OCI-LY7 (cell line): ENCODE measurements at regions not wholly inside any gene's neighbourhood (a gene's known extent, or its start where the extent isn't known, plus 50 kb on each side); places are given as distances from the start of the nearest gene placed in this dataset.

Experiments used
- BruUV-seq: library from RNA; stranded (reverse); fragments of 400-500 nt; replicated peaks from 2 replicates; lab custom pipeline; 2021; lab: Mats Ljungman, UMichigan
- CTCF ChIA-PET: fragments of 300-600 bp; sonication (Branson Sonifier 250); formaldehyde crosslinking; loops from one replicate; lab custom pipeline; 2022; ENCODE audit warnings: antibody characterized with exemption; ENCODE audit not compliant: unreplicated experiment; lab: Charles Lee
- POLR2A ChIA-PET: fragments of 300-600 bp; sonication (Branson Sonifier 250); formaldehyde crosslinking; loops from one replicate; lab custom pipeline; 2022; ENCODE audit warnings: antibody characterized with exemption; lab: Charles Lee
- DNase-seq: peaks from one replicate; pipeline ENCODE4 v3.0.0-alpha.2; 2015; ENCODE audit warnings: low spot score
- H2AFZ ChIP-seq: fragments of 200-600 bp; sonication (generic), shearing (Covaris generic); 2 replicates; pipeline ENCODE4 v1.6.1; 2014; ENCODE audit warnings: mild to moderate bottlenecking, antibody characterized with exemption, low read length, moderate library complexity
- H3K27ac ChIP-seq: fragments of 200-600 bp; sonication (generic); 2 replicates; pipeline ENCODE4 v1.5.1; 2014; ENCODE audit warnings: mixed run types, low read depth, mild to moderate bottlenecking, moderate library complexity, low read length, inconsistent platforms; ENCODE audit not compliant: poor library complexity, severe bottlenecking
- H3K36me3 ChIP-seq: fragments of 200-600 bp; sonication (generic); 2 replicates; pipeline ENCODE4 v1.6.1; 2014; ENCODE audit warnings: mild to moderate bottlenecking, antibody characterized with exemption, low read length, moderate library complexity, mixed read lengths; ENCODE audit not compliant: insufficient read depth
- H3K4me1 ChIP-seq: fragments of 200-600 bp; sonication (generic); 2 replicates; pipeline ENCODE4 v1.5.1; 2014; ENCODE audit warnings: mild to moderate bottlenecking, low read length; ENCODE audit not compliant: insufficient read depth, poor library complexity, severe bottlenecking
- H3K4me2 ChIP-seq: fragments of 200-600 bp; sonication (generic); 2 replicates; pipeline ENCODE4 v1.6.1; 2014; ENCODE audit warnings: mild to moderate bottlenecking, low read length
- H3K4me3 ChIP-seq: fragments of 200-600 bp; sonication (generic); 2 replicates; pipeline ENCODE4 v1.5.1; 2014; ENCODE audit warnings: mild to moderate bottlenecking, low read depth, low read length; ENCODE audit not compliant: poor library complexity, severe bottlenecking
- H3K79me2 ChIP-seq: fragments of 200-600 bp; sonication (generic); 2 replicates; pipeline ENCODE4 v1.6.1; 2016; ENCODE audit warnings: low read depth, mild to moderate bottlenecking, low read length, moderate library complexity, mixed read lengths; ENCODE audit not compliant: insufficient read depth
- H3K9me2 ChIP-seq: fragments of 200-600 bp; sonication (generic); 2 replicates; pipeline ENCODE4 v1.6.1; 2016; ENCODE audit warnings: mild to moderate bottlenecking, low read length, mixed read lengths; ENCODE audit not compliant: insufficient read depth
- H3K9me3 ChIP-seq: fragments of 200-600 bp; sonication (generic); 2 replicates; pipeline ENCODE4 v1.6.1; 2014; ENCODE audit warnings: mild to moderate bottlenecking, mixed run types, low read length, mixed read lengths
- H4K20me1 ChIP-seq: fragments of 200-600 bp; sonication (generic); 2 replicates; pipeline ENCODE4 v1.6.1; 2014; ENCODE audit warnings: mild to moderate bottlenecking, antibody characterized with exemption, low read length, moderate library complexity, mixed read lengths; ENCODE audit not compliant: insufficient read depth
- EZH2phosphoT487 ChIP-seq: fragments of 200-600 bp; sonication (generic); IDR thresholded peaks from 2 replicates; pipeline ENCODE4 v1.6.1; 2018; ENCODE audit warnings: low read depth, borderline replicate concordance, mild to moderate bottlenecking, mixed run types, antibody characterized with exemption, low read length, moderate library complexity, mixed read lengths
- intact Hi-C: fragments of 100-400 bp; cut with micrococcal nuclease; formaldehyde crosslinking; loops from one replicate; pipeline ENCODE4 v1.10.0; 2022; ENCODE audit not compliant: unreplicated experiment
- TF ChIP-seq, protein P1 (sequence below): fragments of 200-600 bp; sonication (generic); conservative IDR thresholded peaks from 2 replicates; pipeline ENCODE4 v1.5.1; 2014; ENCODE audit warnings: mild to moderate bottlenecking, antibody characterized with exemption, low read length, moderate library complexity, mixed read lengths

DNA sequence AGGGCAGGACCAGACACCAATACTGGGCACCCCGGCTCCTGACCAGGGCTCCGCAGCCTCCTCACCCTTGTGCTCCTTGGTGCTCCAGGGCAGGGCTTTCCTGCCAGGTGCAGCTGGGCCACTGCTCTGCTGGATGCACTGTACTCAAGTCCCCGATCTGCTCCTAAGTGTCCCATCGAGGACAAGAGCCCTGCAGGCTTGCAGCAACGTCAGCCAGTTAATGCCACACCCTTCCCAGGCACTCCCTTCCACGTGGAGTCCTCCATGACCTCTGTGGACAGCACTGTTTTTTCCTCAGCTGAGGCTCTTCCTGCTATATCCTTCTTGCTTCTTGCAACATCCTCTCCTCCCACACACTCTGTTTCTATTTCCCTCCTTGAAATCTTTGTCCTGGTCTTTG, 94.0 kb upstream of the NGF start:
- no peaks in the 10 kb centered on the region for H3K79me2 ChIP-seq
- H4K20me1 ChIP-seq = no peaks in the 10 kb centered on the region
- H3K9me2 ChIP-seq = no peaks in the 10 kb centered on the region
- H3K4me2 ChIP-seq = no peak overlapping the region
- H3K4me1 ChIP-seq = no peaks in the 10 kb centered on the region
- no peak overlapping the region for H3K4me3 ChIP-seq
- no peak for TF ChIP-seq EZH2phosphoT487
- TF ChIP-seq, protein P1, sequence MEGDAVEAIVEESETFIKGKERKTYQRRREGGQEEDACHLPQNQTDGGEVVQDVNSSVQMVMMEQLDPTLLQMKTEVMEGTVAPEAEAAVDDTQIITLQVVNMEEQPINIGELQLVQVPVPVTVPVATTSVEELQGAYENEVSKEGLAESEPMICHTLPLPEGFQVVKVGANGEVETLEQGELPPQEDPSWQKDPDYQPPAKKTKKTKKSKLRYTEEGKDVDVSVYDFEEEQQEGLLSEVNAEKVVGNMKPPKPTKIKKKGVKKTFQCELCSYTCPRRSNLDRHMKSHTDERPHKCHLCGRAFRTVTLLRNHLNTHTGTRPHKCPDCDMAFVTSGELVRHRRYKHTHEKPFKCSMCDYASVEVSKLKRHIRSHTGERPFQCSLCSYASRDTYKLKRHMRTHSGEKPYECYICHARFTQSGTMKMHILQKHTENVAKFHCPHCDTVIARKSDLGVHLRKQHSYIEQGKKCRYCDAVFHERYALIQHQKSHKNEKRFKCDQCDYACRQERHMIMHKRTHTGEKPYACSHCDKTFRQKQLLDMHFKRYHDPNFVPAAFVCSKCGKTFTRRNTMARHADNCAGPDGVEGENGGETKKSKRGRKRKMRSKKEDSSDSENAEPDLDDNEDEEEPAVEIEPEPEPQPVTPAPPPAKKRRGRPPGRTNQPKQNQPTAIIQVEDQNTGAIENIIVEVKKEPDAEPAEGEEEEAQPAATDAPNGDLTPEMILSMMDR = no peak
- H3K27ac ChIP-seq = no peak overlapping the region
- no TSS peak for BruUV-seq
- H3K9me3 ChIP-seq = no peaks in the 10 kb centered on the region
- no peak for DNase-seq
- ChIA-PET POLR2A (no interaction called here), CTCF (no interaction called here)
- no peak overlapping the region for H2AFZ ChIP-seq
- no peaks in the 10 kb centered on the region for H3K36me3 ChIP-seq
- intact Hi-C loops = no loop called here

DNA sequence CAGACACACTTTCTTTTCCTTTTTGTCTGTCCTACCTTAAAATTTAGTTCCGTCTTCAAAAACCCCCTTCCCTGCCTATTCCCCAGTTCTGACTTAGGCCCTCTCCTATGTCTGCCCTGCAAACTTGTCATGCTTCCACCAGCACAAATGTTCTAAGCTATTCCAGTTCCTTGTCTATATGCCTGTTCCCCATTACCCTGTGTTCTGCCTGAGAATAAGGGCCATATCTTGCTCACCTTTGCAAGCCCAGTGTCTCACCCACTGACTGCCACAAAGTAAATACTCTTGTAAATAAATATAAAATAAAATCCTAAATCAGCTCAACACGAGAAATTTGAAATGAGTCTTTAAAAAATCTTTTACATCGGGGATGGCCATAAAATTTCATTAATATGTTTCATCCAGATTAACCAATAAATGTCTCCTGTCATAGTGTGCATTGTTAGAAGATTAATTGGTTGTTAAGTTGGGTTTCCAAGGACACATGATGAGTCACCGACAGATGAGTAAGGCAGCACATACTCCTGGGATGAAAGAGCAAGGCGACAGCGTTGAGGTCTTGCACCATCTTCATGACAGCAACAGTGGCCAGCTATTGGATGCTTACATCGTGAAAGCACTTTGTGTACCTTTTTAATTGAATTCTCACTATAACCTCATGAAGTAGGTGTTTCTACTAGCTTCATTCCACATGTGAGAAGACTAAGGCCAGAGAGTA, 92.6 kb upstream of the NGF start:
- Histone ChIP-seq H3K9me3 (no peaks in the 10 kb centered on the region), H3K36me3 (no peaks in the 10 kb centered on the region), H2AFZ (no peak overlapping the region), H3K4me3 (no peak overlapping the region), H3K79me2 (no peaks in the 10 kb centered on the region), H3K4me2 (no peak overlapping the region), H3K9me2 (no peaks in the 10 kb centered on the region), H3K27ac (no peak overlapping the region), H3K4me1 (no peaks in the 10 kb centered on the region), H4K20me1 (no peaks in the 10 kb centered on the region)
- intact Hi-C loops = no loop called here
- ChIA-PET POLR2A (no interaction called here), CTCF (no interaction called here)
- no TSS peak for BruUV-seq
- TF ChIP-seq, protein P1 = no peak
- no peak for TF ChIP-seq EZH2phosphoT487
- DNase-seq = no peak

DNA sequence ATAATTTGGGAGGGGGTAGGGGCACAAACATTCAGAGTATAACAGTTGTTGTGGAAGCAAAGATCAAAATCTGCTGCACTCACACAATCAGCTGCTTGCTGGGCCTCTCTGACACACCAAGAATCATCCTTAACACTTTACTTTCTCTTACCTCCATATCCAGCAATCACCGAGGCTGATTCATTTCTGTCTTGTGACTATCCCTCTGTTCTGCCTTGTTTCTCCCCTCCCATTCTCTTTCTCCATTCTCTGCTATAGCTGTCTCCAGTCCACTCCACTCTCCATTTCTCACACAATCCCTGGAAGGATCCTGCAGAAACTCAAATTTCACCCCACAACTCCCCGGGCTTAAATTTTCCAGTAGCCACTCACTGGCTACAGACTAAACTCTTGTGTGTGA, 91.8 kb upstream of the NGF start:
- ChIA-PET POLR2A (no interaction called here), CTCF (no interaction called here)
- no peaks in the 10 kb centered on the region for H3K9me3 ChIP-seq
- H3K4me3 ChIP-seq = no peak overlapping the region
- no peaks in the 10 kb centered on the region for H3K79me2 ChIP-seq
- no peak overlapping the region for H2AFZ ChIP-seq
- no peak overlapping the region for H3K4me2 ChIP-seq
- no TSS peak for BruUV-seq
- H3K36me3 ChIP-seq = no peaks in the 10 kb centered on the region
- no peak for DNase-seq
- no peaks in the 10 kb centered on the region for H4K20me1 ChIP-seq
- intact Hi-C loops = no loop called here
- H3K4me1 ChIP-seq = no peaks in the 10 kb centered on the region
- TF ChIP-seq, protein P1 = no peak
- no peak for TF ChIP-seq EZH2phosphoT487
- H3K9me2 ChIP-seq = no peaks in the 10 kb centered on the region
- H3K27ac ChIP-seq = no peak overlapping the region
